Epithelial cell of esophagus (primary cell): ENCODE measurements at regions not wholly inside any gene's neighbourhood (a gene's known extent, or its start where the extent isn't known, plus 50 kb on each side); places are given as distances from the start of the nearest gene placed in this dataset.

ENCODE experiments used
- DNase-seq: peaks from one replicate; pipeline ENCODE4 v3.0.0; 2010; ENCODE audit warnings: low read depth
- H3K4me3 ChIP-seq: 2 replicates; pipeline ENCODE4 v1.5.1; 2011; ENCODE audit warnings: mild to moderate bottlenecking, low read length, control low read depth
- TF ChIP-seq, protein P1 (sequence below): IDR thresholded peaks from 2 replicates; pipeline ENCODE4 v1.5.1; 2011; ENCODE audit warnings: low read depth, mild to moderate bottlenecking, low read length, control low read depth, inconsistent platforms; ENCODE audit not compliant: insufficient read depth; ENCODE audit errors: missing control alignments

DNA sequence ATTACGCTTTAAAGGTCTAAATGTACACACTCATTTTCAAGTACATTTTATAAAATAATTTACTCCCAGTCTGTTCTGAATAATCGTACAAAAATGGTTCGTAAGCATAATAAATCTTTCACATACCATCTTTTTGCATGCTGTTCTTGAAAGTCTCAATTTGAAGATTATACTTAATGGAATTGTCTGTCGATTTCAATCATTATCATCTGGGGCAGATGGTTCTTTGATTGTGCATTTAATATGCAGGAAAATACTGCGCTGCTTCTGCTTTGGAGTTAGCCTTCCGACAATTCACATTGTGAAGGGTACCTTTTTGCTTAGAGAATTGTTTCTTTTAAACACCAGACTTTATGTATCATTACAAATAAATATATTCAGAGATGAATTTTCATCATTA, 262.8 kb downstream of the ABCC12 start:
- DNase-seq, result no peak
- TF ChIP-seq, protein P1, sequence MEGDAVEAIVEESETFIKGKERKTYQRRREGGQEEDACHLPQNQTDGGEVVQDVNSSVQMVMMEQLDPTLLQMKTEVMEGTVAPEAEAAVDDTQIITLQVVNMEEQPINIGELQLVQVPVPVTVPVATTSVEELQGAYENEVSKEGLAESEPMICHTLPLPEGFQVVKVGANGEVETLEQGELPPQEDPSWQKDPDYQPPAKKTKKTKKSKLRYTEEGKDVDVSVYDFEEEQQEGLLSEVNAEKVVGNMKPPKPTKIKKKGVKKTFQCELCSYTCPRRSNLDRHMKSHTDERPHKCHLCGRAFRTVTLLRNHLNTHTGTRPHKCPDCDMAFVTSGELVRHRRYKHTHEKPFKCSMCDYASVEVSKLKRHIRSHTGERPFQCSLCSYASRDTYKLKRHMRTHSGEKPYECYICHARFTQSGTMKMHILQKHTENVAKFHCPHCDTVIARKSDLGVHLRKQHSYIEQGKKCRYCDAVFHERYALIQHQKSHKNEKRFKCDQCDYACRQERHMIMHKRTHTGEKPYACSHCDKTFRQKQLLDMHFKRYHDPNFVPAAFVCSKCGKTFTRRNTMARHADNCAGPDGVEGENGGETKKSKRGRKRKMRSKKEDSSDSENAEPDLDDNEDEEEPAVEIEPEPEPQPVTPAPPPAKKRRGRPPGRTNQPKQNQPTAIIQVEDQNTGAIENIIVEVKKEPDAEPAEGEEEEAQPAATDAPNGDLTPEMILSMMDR, result no peak
- H3K4me3 ChIP-seq, result no peak overlapping the region

DNA sequence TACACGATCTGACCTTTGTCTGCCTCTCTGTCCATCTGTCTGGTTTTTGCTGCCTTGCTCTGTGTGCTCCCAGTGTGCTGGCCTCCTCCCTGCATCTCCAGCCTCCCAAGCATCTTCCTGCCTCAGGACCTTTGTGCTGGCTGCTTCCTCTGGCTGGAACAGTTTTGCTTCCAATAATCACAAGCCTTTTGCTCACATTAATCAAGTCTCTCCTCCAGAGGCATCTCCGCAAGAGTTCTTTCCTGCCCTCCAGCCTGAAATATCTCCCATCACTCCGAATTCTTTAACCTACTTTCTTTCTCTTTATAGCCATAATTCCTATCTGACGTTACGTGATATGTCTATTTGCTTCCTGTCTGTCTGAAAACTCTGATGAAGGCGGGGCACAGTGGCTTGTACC, 267.1 kb downstream of the ABCC12 start:
- H3K4me3 ChIP-seq, result no peak overlapping the region
- DNase-seq, result no peak
- TF ChIP-seq, protein P1, result no peak

DNA sequence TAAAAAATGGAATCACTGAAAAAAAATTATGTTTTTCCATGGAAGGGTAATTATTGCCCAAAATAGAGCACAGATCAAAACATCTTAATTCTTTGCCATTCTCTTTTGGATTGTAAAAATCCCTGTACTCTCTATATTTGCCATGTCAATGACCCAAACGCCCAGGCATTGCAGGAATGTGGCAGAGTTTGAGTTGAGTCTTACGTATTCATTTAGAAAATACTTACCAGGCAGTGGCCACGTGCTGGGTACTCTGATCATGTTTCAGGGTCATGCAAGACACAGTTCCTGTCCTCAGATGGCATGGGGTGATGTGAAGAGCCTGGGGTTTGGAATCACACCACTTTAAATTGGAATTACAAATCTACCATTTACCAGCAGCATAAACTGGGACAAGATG, 267.7 kb downstream of the ABCC12 start:
- TF ChIP-seq, protein P1, result no peak
- DNase-seq, result peak; percentile 71
- H3K4me3 ChIP-seq, result no peak overlapping the region

DNA sequence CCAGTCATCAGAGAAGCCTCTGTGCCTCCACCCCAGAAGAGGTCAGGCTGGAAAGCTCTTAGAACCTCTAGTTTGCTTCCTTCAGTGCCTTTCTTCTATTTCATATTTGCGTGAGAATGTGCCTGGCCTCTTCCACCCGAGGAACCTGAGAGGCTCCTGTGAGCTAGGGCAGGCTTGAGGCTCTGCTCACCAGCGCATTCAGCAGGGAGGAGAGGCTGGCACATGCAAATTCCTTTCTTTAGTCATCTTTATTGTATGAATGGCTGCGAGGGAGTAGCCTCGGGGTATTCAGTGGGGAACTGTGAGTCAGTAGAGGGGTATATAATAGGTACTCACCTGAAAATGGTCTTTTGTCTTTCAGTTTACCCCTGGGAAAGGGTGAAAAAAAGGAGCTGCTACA, 268.3 kb downstream of the ABCC12 start:
- peak; percentile 91 for DNase-seq
- H3K4me3 ChIP-seq, result no peak overlapping the region
- TF ChIP-seq, protein P1, result no peak

DNA sequence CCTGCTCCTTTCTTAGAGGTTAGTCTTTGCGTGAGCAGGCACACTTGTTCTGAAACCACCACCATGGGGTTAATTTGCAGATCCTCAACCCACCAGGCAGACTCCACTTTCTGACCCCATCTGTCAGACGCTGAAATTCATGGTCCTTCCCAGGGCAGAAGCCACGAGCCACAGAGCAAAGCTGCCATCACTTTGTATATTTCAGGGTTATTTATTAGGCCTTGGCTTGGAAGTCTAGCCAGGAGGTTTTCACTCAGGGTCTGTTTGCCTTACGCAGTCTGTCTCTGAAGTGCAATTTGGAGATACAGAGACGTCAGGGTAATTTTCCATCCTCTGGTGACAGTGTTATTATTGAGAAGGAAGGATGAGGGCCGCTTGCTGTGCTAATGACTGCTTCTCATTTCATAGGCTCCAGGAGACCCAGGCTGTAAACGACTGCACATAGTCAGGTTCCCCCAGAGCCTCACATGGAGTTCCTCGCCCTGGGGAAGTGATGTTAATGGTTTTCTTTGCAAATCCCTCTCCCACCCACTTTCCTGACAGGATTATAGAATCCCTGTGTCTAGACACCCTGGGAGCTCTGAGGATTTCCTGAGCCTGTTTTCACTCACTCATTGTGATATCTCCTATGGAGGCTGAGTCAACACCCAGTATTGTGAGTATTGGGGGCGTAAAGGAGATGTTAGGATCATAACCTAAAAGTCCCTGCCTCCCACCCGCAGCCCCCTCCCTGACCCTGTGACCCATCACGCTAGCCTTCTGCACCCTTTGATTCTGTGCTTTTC, 269.0 kb downstream of the ABCC12 start:
- no peak overlapping the region for H3K4me3 ChIP-seq
- no peak for DNase-seq
- TF ChIP-seq, protein P1, result no peak

DNA sequence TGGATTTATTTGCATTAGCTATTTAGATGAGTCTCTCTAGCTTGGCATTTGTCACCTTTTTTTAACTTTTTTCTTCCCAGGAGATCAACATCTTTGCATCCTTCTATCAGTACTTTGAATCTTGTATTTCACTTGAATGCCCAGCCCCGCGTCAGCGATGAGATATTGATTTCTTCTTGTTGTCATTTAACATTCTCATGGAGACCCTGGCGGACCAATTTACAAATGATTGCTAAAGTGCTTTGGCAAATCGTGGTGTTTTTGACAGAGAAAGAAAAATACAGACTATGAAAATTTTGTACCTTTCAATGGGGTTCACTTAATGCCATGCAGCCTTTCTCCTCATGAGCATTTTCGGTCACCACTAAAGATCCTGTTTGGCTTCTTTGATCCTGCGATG, 269.7 kb downstream of the ABCC12 start:
- DNase-seq, result no peak
- no peak overlapping the region for H3K4me3 ChIP-seq
- TF ChIP-seq, protein P1, result no peak

DNA sequence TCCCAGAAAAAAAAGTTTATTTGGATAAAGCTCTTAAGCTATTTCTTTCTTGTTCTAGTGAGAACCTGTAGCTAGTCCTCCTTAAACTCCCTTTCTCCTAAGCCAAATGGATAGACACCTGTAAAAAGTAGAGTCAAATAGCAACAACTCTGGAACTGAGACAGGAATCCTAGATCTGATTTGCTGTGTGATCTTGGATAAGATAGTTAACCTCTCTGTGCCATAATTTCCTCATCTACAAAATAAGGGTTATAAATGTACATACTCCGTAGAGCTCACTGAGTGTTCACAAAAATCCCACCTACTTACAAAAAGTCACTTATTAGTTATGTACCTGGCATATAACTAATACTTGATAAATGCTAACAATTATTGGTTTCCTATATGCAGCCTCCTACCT, 270.3 kb downstream of the ABCC12 start:
- no peak overlapping the region for H3K4me3 ChIP-seq
- no peak for DNase-seq
- TF ChIP-seq, protein P1, result no peak
